Thyroid gland (tissue), 4 donors: ENCODE measurements at regions not wholly inside any gene's neighbourhood (a gene's known extent, or its start where the extent isn't known, plus 50 kb on each side); places are given as distances from the start of the nearest gene placed in this dataset.

Source experiments
- POLR2A ChIP-seq, 2 donors: fragments of 450-650 bp; IDR thresholded peaks; one replicate each; pipeline ENCODE4 v1.6.1; 2017; ENCODE audit warnings: antibody characterized with exemption in 2 of 2, mild to moderate bottlenecking in 2 of 2, moderate library complexity in 1 of 2
- TF ChIP-seq, protein P1 (sequence below), 6 experiments: fragments of 200-600 bp in 3 of 6; fragments of 450-650 bp in 3 of 6; sonication (generic) in 3 of 6; IDR thresholded peaks; one replicate each; pipeline ENCODE4 v1.5.1; 2016 to 2019; ENCODE audit warnings: antibody characterized with exemption in 6 of 6, mild to moderate bottlenecking in 2 of 6, inconsistent platforms in 1 of 6, moderate library complexity in 1 of 6

DNA sequence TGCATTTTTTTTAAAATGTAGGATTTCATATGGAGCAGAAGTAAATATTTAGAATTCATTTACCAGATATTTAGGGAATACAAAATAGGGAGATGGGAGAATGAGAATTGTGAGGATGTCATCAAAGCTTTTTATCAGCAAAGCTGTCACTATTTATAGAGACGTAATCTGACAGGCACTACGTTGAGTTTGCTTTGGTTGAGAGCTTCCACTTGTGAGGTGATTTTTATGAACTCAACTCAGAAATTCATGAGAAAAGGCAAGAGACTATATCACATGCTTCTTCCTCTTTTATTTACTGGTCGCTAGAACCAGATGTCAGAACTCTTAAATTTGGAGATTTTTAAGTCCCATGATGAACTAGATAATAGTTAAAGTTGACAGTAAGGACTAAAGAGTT, 211.2 kb downstream of the GBA3 start:
- TF ChIP-seq, protein P1, sequence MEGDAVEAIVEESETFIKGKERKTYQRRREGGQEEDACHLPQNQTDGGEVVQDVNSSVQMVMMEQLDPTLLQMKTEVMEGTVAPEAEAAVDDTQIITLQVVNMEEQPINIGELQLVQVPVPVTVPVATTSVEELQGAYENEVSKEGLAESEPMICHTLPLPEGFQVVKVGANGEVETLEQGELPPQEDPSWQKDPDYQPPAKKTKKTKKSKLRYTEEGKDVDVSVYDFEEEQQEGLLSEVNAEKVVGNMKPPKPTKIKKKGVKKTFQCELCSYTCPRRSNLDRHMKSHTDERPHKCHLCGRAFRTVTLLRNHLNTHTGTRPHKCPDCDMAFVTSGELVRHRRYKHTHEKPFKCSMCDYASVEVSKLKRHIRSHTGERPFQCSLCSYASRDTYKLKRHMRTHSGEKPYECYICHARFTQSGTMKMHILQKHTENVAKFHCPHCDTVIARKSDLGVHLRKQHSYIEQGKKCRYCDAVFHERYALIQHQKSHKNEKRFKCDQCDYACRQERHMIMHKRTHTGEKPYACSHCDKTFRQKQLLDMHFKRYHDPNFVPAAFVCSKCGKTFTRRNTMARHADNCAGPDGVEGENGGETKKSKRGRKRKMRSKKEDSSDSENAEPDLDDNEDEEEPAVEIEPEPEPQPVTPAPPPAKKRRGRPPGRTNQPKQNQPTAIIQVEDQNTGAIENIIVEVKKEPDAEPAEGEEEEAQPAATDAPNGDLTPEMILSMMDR (IDR thresholded peaks at IDR 0.05): no peak
- no peak for TF ChIP-seq POLR2A (IDR thresholded peaks at IDR 0.05)
